ENCODE measurements at regions not wholly inside any gene's neighbourhood (a gene's known extent, or its start where the extent isn't known, plus 50 kb on each side); places are given as distances from the start of the nearest gene placed in this dataset.

GRCh38 chr2:195601361-195601760 lies 55.7 kb upstream of the SLC39A10 start:
- Histone ChIP-seq H4K20me1 (replicated peaks; ENCODE audit: control insufficient read depth, extremely low read depth, insufficient read depth, low read length) (no peaks in the 10 kb centered on the region), H3K9me3 (replicated peaks; ENCODE audit: control insufficient read depth, insufficient read depth, low read length) (no peaks in the 10 kb centered on the region), H3K79me2 (ENCODE audit: control insufficient read depth, insufficient read depth, low read length) (no peaks in the 10 kb centered on the region), H3K4me2 (ENCODE audit: insufficient read depth, low read length) (no peak overlapping the region), H3K9ac (replicated peaks; ENCODE audit: extremely low read depth, insufficient read depth, low read length) (no peak overlapping the region), H2AFZ (ENCODE audit: low read depth, low read length) (no peak overlapping the region), H3K27ac (ENCODE audit: insufficient read depth, low read depth, low read length) (no peak overlapping the region), H3K9me1 (replicated peaks; ENCODE audit: control insufficient read depth, extremely low read depth, insufficient read depth, low read length) (no peaks in the 10 kb centered on the region), H3K4me3 (replicated peaks in 1 of 3; ENCODE audit: insufficient read depth in 1 of 3, low read depth in 1 of 3, low read length in 3 of 3) (no peak overlapping the region), H3K4me1 (ENCODE audit: control insufficient read depth, extremely low read depth, insufficient read depth, low read length) (no peaks in the 10 kb centered on the region), H3K27me3 (ENCODE audit: control insufficient read depth in 2 of 2, insufficient read depth in 2 of 2, low read length in 2 of 2) (no peaks in the 10 kb centered on the region), H3K36me3 (ENCODE audit: control insufficient read depth in 2 of 2, extremely low read depth in 1 of 2, insufficient read depth in 2 of 2, low read length in 2 of 2) (no peaks in the 10 kb centered on the region)
- TF ChIP-seq CTCF (IDR thresholded peaks at IDR 0.05; ENCODE audit: extremely low read depth in 1 of 2, insufficient read depth in 1 of 2, low read depth in 1 of 2, low read length in 2 of 2) (no peak), MAX (IDR thresholded peaks at IDR 0.05; ENCODE audit: insufficient read depth, insufficient read length) (no peak), JUN (IDR thresholded peaks at IDR 0.05; ENCODE audit: borderline replicate concordance, insufficient read depth, insufficient read length, low read depth) (no peak), MYC (IDR thresholded peaks at IDR 0.05; ENCODE audit: low read depth, low read length) (no peak), POLR2AphosphoS5 (IDR thresholded peaks at IDR 0.05; ENCODE audit: insufficient read depth, low read depth, low read length) (no peak), GATA2 (IDR thresholded peaks at IDR 0.05; ENCODE audit: insufficient read depth, insufficient read length, low read depth, low read length) (no peak), FOS (IDR thresholded peaks at IDR 0.05; ENCODE audit: borderline replicate concordance, insufficient read depth, low read length) (no peak), EZH2 (IDR thresholded peaks at IDR 0.05; ENCODE audit: borderline replicate concordance, low read depth, low read length, severe bottlenecking) (no peak), POLR2A (IDR thresholded peaks at IDR 0.05; ENCODE audit: low read depth, low read length) (no peak)
- ChIA-PET CTCF (no interaction called here), POLR2A (no interaction called here)
- dilution Hi-C loops (cut with MboI; ENCODE audit: extremely low pct_ligation_motif_present, low sequenced_read_pairs) (no loop called here), intact Hi-C loops (cut with micrococcal nuclease) (no loop called here)
- DNase-seq (ENCODE audit: low read depth, low spot score) (no peak), FAIRE-seq (no peak)
- BruUV-seq (replicated peaks) = no TSS peak

Data from endothelial cell of umbilical vein (primary cell).